MM.1S (cell line): ENCODE measurements at regions not wholly inside any gene's neighbourhood (a gene's known extent, or its start where the extent isn't known, plus 50 kb on each side); places are given as distances from the start of the nearest gene placed in this dataset.

Source experiments
- DNase-seq: peaks from one replicate; pipeline ENCODE4 v3.0.0-alpha.2; 2015
- H2AFZ ChIP-seq: fragments of 300-600 bp; sonication (generic); 2 replicates; pipeline ENCODE4 v1.6.0; 2016; ENCODE audit warnings: antibody characterized with exemption, low read length
- H3F3A ChIP-seq: fragments of 300-600 bp; sonication (generic); 2 replicates; pipeline ENCODE4 v1.6.1; 2016; ENCODE audit warnings: mild to moderate bottlenecking, antibody characterized with exemption, low read length, moderate library complexity, mixed read lengths; ENCODE audit not compliant: insufficient read depth
- H3K27ac ChIP-seq: fragments of 300-600 bp; sonication (generic); 2 replicates; pipeline ENCODE4 v1.5.1; 2016; ENCODE audit warnings: mild to moderate bottlenecking, low read length
- H3K27me3 ChIP-seq: fragments of 300-600 bp; sonication (generic); replicated peaks from 2 replicates; pipeline ENCODE4 v1.6.0; 2016; ENCODE audit warnings: low read length; ENCODE audit not compliant: insufficient read depth
- H3K36me3 ChIP-seq: fragments of 300-600 bp; sonication (generic); replicated peaks from 2 replicates; pipeline ENCODE4 v1.6.1; 2016; ENCODE audit warnings: mild to moderate bottlenecking, low read length, mixed read lengths; ENCODE audit not compliant: insufficient read depth
- H3K4me1 ChIP-seq: fragments of 300-600 bp; sonication (generic); 2 replicates; pipeline ENCODE4 v1.6.1; 2016; ENCODE audit warnings: low read length, mixed read lengths
- H3K4me2 ChIP-seq: fragments of 300-600 bp; sonication (generic); 2 replicates; pipeline ENCODE4 v1.6.0; 2016; ENCODE audit warnings: low read depth, low read length
- H3K4me3 ChIP-seq: fragments of 300-600 bp; sonication (generic); 2 replicates; pipeline ENCODE4 v1.5.1; 2016; ENCODE audit warnings: low read length, mixed read lengths
- H3K79me2 ChIP-seq: fragments of 300-600 bp; sonication (generic); 2 replicates; pipeline ENCODE4 v1.6.1; 2016; ENCODE audit warnings: mixed run types, low read length, mixed read lengths
- H3K9ac ChIP-seq: fragments of 300-600 bp; sonication (generic); 2 replicates; pipeline ENCODE4 v1.6.1; 2016; ENCODE audit warnings: low read length, mixed read lengths
- H3K9me2 ChIP-seq: fragments of 300-600 bp; sonication (generic); replicated peaks from 2 replicates; pipeline ENCODE4 v1.6.1; 2016; ENCODE audit warnings: mild to moderate bottlenecking, low read length, mixed read lengths; ENCODE audit not compliant: insufficient read depth
- H3K9me3 ChIP-seq: fragments of 300-600 bp; sonication (generic); replicated peaks from 2 replicates; pipeline ENCODE4 v1.6.1; 2016; ENCODE audit warnings: mild to moderate bottlenecking, low read length, mixed read lengths; ENCODE audit not compliant: insufficient read depth
- H4K20me1 ChIP-seq: fragments of 300-600 bp; sonication (generic); 2 replicates; pipeline ENCODE4 v1.6.1; 2016; ENCODE audit warnings: mild to moderate bottlenecking, low read length, moderate library complexity, mixed read lengths; ENCODE audit not compliant: insufficient read depth
- EZH2 ChIP-seq: fragments of 300-600 bp; sonication (generic); optimal IDR thresholded peaks from 2 replicates; pipeline ENCODE3; 2017; ENCODE audit warnings: low read depth, mild to moderate bottlenecking, antibody characterized with exemption, low read length, mixed read lengths
- EZH2phosphoT487 ChIP-seq: fragments of 300-600 bp; sonication (generic); IDR thresholded peaks from 2 replicates; pipeline ENCODE4 v1.6.1; 2018; ENCODE audit warnings: antibody characterized with exemption, low read length
- TF ChIP-seq, protein P1 (sequence below): fragments of 300-600 bp; sonication (generic); IDR thresholded peaks from 2 replicates; pipeline ENCODE4 v1.5.1; 2016; ENCODE audit warnings: antibody characterized with exemption, low read length, mixed read lengths

DNA sequence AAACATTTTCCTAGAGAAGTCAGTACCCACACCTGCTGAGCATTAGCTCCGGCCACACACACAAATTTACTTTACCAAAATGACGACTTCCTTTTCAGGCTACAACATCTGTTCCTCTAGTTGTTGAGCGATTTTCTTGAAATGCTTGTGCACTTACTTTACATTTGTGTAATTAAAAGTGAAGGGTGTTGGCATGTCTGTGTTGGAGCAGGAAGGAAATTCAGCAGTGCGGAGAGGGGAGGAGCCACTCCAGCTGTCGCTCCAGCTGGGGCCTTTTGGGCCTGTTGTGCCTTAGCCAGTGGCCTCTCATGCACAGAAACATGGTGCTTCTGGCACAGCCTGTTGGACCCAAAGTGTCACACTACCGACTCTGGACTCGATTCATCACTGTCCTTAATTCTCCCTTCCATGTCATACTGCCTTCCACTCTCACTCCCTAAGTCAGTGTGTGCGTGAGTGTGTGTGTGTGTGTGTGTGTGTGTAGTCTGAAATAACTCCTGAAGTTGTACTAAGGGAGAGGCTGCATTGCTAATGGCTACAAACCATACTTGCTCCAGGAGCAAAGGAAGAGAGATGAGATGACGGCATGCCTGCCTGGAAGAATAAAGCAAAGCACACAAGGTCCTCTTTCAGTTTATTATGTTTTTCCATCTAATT lies 191.8 kb upstream of the ARG1 start:
- Histone ChIP-seq H3K36me3 (no peaks in the 10 kb centered on the region), H3K9me3 (no peaks in the 10 kb centered on the region), H3K79me2 (no peaks in the 10 kb centered on the region), H2AFZ (no peak overlapping the region), H3K27me3 (no peaks in the 10 kb centered on the region), H4K20me1 (no peaks in the 10 kb centered on the region), H3K4me3 (no peak overlapping the region), H3K9me2 (no peaks in the 10 kb centered on the region), H3F3A (no peaks in the 10 kb centered on the region), H3K4me2 (no peak overlapping the region), H3K9ac (no peak overlapping the region), H3K27ac (no peak overlapping the region), H3K4me1 (no peaks in the 10 kb centered on the region)
- DNase-seq = no peak
- TF ChIP-seq EZH2phosphoT487 (no peak), EZH2 (no peak)
- TF ChIP-seq, protein P1, sequence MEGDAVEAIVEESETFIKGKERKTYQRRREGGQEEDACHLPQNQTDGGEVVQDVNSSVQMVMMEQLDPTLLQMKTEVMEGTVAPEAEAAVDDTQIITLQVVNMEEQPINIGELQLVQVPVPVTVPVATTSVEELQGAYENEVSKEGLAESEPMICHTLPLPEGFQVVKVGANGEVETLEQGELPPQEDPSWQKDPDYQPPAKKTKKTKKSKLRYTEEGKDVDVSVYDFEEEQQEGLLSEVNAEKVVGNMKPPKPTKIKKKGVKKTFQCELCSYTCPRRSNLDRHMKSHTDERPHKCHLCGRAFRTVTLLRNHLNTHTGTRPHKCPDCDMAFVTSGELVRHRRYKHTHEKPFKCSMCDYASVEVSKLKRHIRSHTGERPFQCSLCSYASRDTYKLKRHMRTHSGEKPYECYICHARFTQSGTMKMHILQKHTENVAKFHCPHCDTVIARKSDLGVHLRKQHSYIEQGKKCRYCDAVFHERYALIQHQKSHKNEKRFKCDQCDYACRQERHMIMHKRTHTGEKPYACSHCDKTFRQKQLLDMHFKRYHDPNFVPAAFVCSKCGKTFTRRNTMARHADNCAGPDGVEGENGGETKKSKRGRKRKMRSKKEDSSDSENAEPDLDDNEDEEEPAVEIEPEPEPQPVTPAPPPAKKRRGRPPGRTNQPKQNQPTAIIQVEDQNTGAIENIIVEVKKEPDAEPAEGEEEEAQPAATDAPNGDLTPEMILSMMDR = no peak

DNA sequence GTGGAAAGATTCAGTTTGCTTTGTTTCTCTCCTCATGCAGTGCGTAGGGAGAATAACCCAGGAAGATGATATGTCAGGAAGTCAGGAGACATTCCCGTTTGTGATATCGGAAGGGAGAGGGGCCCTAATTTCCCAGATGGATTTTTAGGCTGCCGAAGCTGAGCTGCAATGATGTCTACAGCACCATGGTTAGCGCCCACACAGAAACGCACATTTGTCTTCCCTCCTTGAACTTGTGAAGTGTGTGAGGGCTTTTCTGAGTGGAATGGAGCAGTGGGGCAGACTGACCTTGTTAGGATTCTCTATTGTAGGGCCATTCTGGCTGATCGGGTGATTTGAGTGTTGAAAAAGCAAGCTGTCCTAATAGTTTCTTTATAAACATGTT lies 191.3 kb upstream of the ARG1 start:
- no peak overlapping the region for H3K27ac ChIP-seq
- no peaks in the 10 kb centered on the region for H3K36me3 ChIP-seq
- no peak for TF ChIP-seq EZH2
- no peak overlapping the region for H3K4me2 ChIP-seq
- no peaks in the 10 kb centered on the region for H3K79me2 ChIP-seq
- DNase-seq = no peak
- no peaks in the 10 kb centered on the region for H4K20me1 ChIP-seq
- no peaks in the 10 kb centered on the region for H3K4me1 ChIP-seq
- no peaks in the 10 kb centered on the region for H3K9me2 ChIP-seq
- no peaks in the 10 kb centered on the region for H3K27me3 ChIP-seq
- H3K9ac ChIP-seq = no peak overlapping the region
- no peak overlapping the region for H2AFZ ChIP-seq
- no peaks in the 10 kb centered on the region for H3K9me3 ChIP-seq
- H3F3A ChIP-seq = no peaks in the 10 kb centered on the region
- no peak overlapping the region for H3K4me3 ChIP-seq

DNA sequence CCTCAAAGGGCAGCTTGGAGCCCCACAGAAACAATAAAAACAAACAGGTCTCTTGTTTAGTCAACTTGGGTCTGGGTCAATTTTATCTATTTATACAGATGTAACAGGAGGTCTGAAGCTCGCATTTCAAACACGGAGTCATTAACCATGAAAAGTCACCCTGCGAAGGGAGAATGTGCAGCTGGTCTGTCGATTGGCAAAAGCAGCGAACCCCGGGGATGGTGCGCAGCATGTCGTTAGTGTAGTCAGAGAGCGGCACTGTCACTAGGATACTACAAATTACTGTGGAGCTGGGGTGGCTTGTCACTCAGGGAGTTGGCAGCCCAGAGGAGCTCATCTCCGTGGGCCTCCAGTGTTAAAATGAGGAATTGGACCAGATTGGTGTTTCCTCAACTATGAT lies 190.4 kb upstream of the ARG1 start:
- TF ChIP-seq EZH2 = no peak
- TF ChIP-seq, protein P1 = no peak
- no peak for TF ChIP-seq EZH2phosphoT487
- H3K27ac ChIP-seq = no peak overlapping the region
- H3K9ac ChIP-seq = no peak overlapping the region
- no peaks in the 10 kb centered on the region for H3K9me3 ChIP-seq
- H3K4me3 ChIP-seq = no peak overlapping the region
- H4K20me1 ChIP-seq = no peaks in the 10 kb centered on the region
- no peaks in the 10 kb centered on the region for H3K79me2 ChIP-seq
- no peaks in the 10 kb centered on the region for H3K36me3 ChIP-seq
- no peak overlapping the region for H3K4me2 ChIP-seq
- no peak for DNase-seq
- H3K9me2 ChIP-seq = no peaks in the 10 kb centered on the region
- no peak overlapping the region for H2AFZ ChIP-seq
- no peaks in the 10 kb centered on the region for H3K4me1 ChIP-seq
- no peaks in the 10 kb centered on the region for H3F3A ChIP-seq
- no peaks in the 10 kb centered on the region for H3K27me3 ChIP-seq
